ENCODE measurements at regions not wholly inside any gene's neighbourhood (a gene's known extent, or its start where the extent isn't known, plus 50 kb on each side); places are given as distances from the start of the nearest gene placed in this dataset.

DNA sequence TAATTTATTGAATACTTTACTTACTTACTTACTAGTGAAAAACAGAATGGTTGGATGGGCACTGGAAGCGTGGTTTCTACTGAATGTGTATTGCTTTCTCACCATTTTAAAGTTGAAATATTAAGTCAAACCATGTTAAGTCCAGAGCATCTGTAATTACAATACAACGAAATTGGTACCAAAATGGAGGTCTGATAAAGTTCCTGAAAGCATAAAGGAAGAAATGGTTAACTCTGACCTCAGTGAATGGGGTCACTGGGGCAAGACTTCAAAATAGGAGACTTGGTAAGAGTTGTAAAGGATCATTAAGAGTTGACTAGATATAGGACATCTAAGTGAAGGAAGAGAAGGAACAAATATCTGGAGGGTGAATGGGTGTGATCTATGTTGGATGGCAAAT is 237.1 kb downstream of the MAF start:
- TF ChIP-seq POLR2A (IDR thresholded peaks at IDR 0.05) (no peak), EP300 (IDR thresholded peaks at IDR 0.05) (no peak)

All from tibial nerve (tissue), 3 donors.